HEK293 (cell line): ENCODE measurements at regions not wholly inside any gene's neighbourhood (a gene's known extent, or its start where the extent isn't known, plus 50 kb on each side); places are given as distances from the start of the nearest gene placed in this dataset.

Source experiments
- CTCF ChIA-PET: fragments of 350-600 bp; formaldehyde crosslinking; extraction: SDS; loops from one replicate; lab custom pipeline; 2021; ENCODE audit warnings: antibody characterized with exemption; lab: Yijun Ruan, JAX
- POLR2A ChIA-PET: fragments of 300-600 bp; formaldehyde crosslinking; extraction: SDS; loops from one replicate; lab custom pipeline; 2020; ENCODE audit warnings: antibody characterized with exemption, inconsistent platforms; lab: Yijun Ruan, JAX
- H3K27ac ChIP-seq: fragments of 200-500 bp; sonication (Bioruptor generic); 2 replicates; pipeline ENCODE4 v1.5.1; 2014; ENCODE audit warnings: low read depth, low read length, control low read depth, inconsistent platforms; ENCODE audit errors: extremely low read depth
- H3K36me3 ChIP-seq, 2 experiments: fragments of 200-500 bp in 1 of 2; sonication (Bioruptor generic) in 1 of 2; 1 replicate in 1 of 2; 2 replicates in 1 of 2; pipeline ENCODE4 v1.5.1; 2014 to 2017; ENCODE audit warnings: inconsistent platforms in 2 of 2, low read length in 2 of 2; ENCODE audit not compliant: control insufficient read depth in 2 of 2, insufficient read depth in 1 of 2
- H3K4me1 ChIP-seq: fragments of 200-500 bp; sonication (Bioruptor generic); 2 replicates; pipeline ENCODE4 v1.5.1; 2014; ENCODE audit warnings: mild to moderate bottlenecking, low read length, inconsistent platforms; ENCODE audit not compliant: control insufficient read depth, insufficient read depth
- H3K4me3 ChIP-seq: 2 replicates; pipeline ENCODE4 v1.5.1; 2011; ENCODE audit warnings: low read depth, mild to moderate bottlenecking, control low read depth, low read length, moderate library complexity
- H3K9me3 ChIP-seq: fragments of 200-500 bp; sonication (Bioruptor generic); 2 replicates; pipeline ENCODE4 v1.5.1; 2014; ENCODE audit warnings: low read depth, low read length, inconsistent platforms; ENCODE audit not compliant: control insufficient read depth, insufficient read depth
- FEZF1 ChIP-seq: fragments of 450-650 bp; formaldehyde crosslinking; IDR thresholded peaks from 2 replicates; pipeline ENCODE4 v1.5.1; 2016; ENCODE audit warnings: missing biosample characterization, missing genetic modification characterization
- GLI2 ChIP-seq: fragments of 450-650 bp; formaldehyde crosslinking; IDR thresholded peaks from 2 replicates; pipeline ENCODE4; 2017; ENCODE audit warnings: missing biosample characterization, missing genetic modification characterization, low read depth, borderline replicate concordance
- MEIS1 ChIP-seq: sonication (generic); formaldehyde crosslinking; IDR thresholded peaks from 2 replicates; pipeline ENCODE4 v1.8.1; 2022; ENCODE audit warnings: missing genetic modification reagents, mild to moderate bottlenecking, borderline replicate concordance
- PRDM1 ChIP-seq: fragments of 450-650 bp; formaldehyde crosslinking; IDR thresholded peaks from 2 replicates; pipeline ENCODE4; 2016; ENCODE audit warnings: missing biosample characterization, missing genetic modification characterization
- PRDM10 ChIP-seq: fragments of 450-650 bp; formaldehyde crosslinking; IDR thresholded peaks from 2 replicates; pipeline ENCODE4 v1.5.1; 2016; ENCODE audit warnings: missing biosample characterization, missing genetic modification characterization
- PRDM6 ChIP-seq: fragments of 450-650 bp; formaldehyde crosslinking; IDR thresholded peaks from 2 replicates; pipeline ENCODE4 v1.5.1; 2017; ENCODE audit warnings: missing biosample characterization, missing genetic modification characterization
- SP7 ChIP-seq: fragments of 450-650 bp; formaldehyde crosslinking; IDR thresholded peaks from 2 replicates; pipeline ENCODE4 v1.5.1; 2016; ENCODE audit warnings: missing biosample characterization, missing genetic modification characterization
- YY1 ChIP-seq: fragments of 450-650 bp; formaldehyde crosslinking; IDR thresholded peaks from 2 replicates; pipeline ENCODE4 v1.5.1; 2018; ENCODE audit warnings: missing biosample characterization, missing genetic modification characterization
- ZBTB20 ChIP-seq: fragments of 450-650 bp; formaldehyde crosslinking; IDR thresholded peaks from 2 replicates; pipeline ENCODE4 v1.5.1; 2016; ENCODE audit warnings: missing biosample characterization, missing genetic modification characterization
- ZFP41 ChIP-seq: fragments of 450-650 bp; formaldehyde crosslinking; IDR thresholded peaks from 2 replicates; pipeline ENCODE4 v1.5.1; 2016; ENCODE audit warnings: missing biosample characterization, missing genetic modification characterization, borderline replicate concordance
- ZNF114 ChIP-seq: fragments of 450-650 bp; formaldehyde crosslinking; IDR thresholded peaks from 2 replicates; pipeline ENCODE4 v1.5.0; 2017; ENCODE audit warnings: missing biosample characterization, missing genetic modification characterization
- ZNF133 ChIP-seq: fragments of 450-650 bp; formaldehyde crosslinking; IDR thresholded peaks from 2 replicates; pipeline ENCODE4 v1.5.1; 2016; ENCODE audit warnings: missing biosample characterization, missing genetic modification characterization
- ZNF138 ChIP-seq: fragments of 450-650 bp; formaldehyde crosslinking; IDR thresholded peaks from 2 replicates; pipeline ENCODE4 v1.5.1; 2016; ENCODE audit warnings: missing biosample characterization, missing genetic modification characterization, borderline replicate concordance
- ZNF211 ChIP-seq: fragments of 450-650 bp; formaldehyde crosslinking; IDR thresholded peaks from 2 replicates; pipeline ENCODE4 v1.5.1; 2016; ENCODE audit warnings: low read depth, missing biosample characterization, missing genetic modification characterization
- ZNF510 ChIP-seq: fragments of 450-650 bp; formaldehyde crosslinking; IDR thresholded peaks from 2 replicates; pipeline ENCODE4 v1.5.1; 2018; ENCODE audit warnings: mild to moderate bottlenecking, missing genetic modification characterization, missing biosample characterization; ENCODE audit not compliant: insufficient replicate concordance
- ZNF521 ChIP-seq: fragments of 450-650 bp; formaldehyde crosslinking; IDR thresholded peaks from 2 replicates; pipeline ENCODE4 v1.5.1; 2017; ENCODE audit warnings: missing biosample characterization, mild to moderate bottlenecking, missing genetic modification characterization
- ZNF555 ChIP-seq: fragments of 450-650 bp; formaldehyde crosslinking; conservative IDR thresholded peaks from 2 replicates; pipeline ENCODE4 v1.5.1; 2017; ENCODE audit warnings: missing biosample characterization, mild to moderate bottlenecking, missing genetic modification characterization, inconsistent platforms
- ZNF610 ChIP-seq: fragments of 450-650 bp; formaldehyde crosslinking; IDR thresholded peaks from 2 replicates; pipeline ENCODE4 v1.5.1; 2016; ENCODE audit warnings: missing biosample characterization, missing genetic modification characterization, borderline replicate concordance
- ZNF76 ChIP-seq: fragments of 450-650 bp; formaldehyde crosslinking; IDR thresholded peaks from 2 replicates; pipeline ENCODE4; 2016; ENCODE audit warnings: low read depth, missing biosample characterization, missing genetic modification characterization, borderline replicate concordance
- ZSCAN16 ChIP-seq: fragments of 450-650 bp; formaldehyde crosslinking; IDR thresholded peaks from 2 replicates; pipeline ENCODE4 v1.5.1; 2016; ENCODE audit warnings: missing biosample characterization, missing genetic modification characterization

- no peak overlapping the region for H3K4me3 ChIP-seq
- CTCF ChIA-PET: interaction anchor here (0.5 to 1.0 kb wide), 2 partner anchors 62 to 304 kb away, joined by 3 read pairs; no protein-coding TSS in a partner anchor
- POLR2A ChIA-PET: no interaction called here
- no peaks in the 10 kb centered on the region for H3K36me3 ChIP-seq
- no peaks in the 10 kb centered on the region for H3K4me1 ChIP-seq
- no peak overlapping the region for H3K27ac ChIP-seq
- H3K9me3 ChIP-seq: no peaks in the 10 kb centered on the region
- TF ChIP-seq MEIS1: no peak
- no peak for TF ChIP-seq GLI2 (tag by site-specific recombination)
- no peak for TF ChIP-seq ZBTB20 (tag by site-specific recombination)
- no peak for TF ChIP-seq ZNF133
These were observed 124.3 kb upstream of the PELI1 start for GRCh38 chr2:64268330-64269048.

- no peak overlapping the region for H3K27ac ChIP-seq
- ChIA-PET CTCF (interaction anchor here (0.6 kb wide), 1 partner anchor 24 kb away, joined by 3 read pairs; no protein-coding TSS in a partner anchor), POLR2A (no interaction called here)
- H3K9me3 ChIP-seq: no peaks in the 10 kb centered on the region
- H3K4me3 ChIP-seq: no peak overlapping the region
- H3K36me3 ChIP-seq: no peaks in the 10 kb centered on the region
- no peaks in the 10 kb centered on the region for H3K4me1 ChIP-seq
- TF ChIP-seq ZNF510 (tag by site-specific recombination) (no peak), ZNF138 (tag by site-specific recombination) (no peak), ZNF76 (tag by site-specific recombination) (no peak), ZNF555 (tag by site-specific recombination) (no peak), ZNF521 (no peak), PRDM1 (tag by site-specific recombination) (no peak), YY1 (no peak), PRDM6 (tag by site-specific recombination) (no peak), PRDM10 (no peak), SP7 (tag by site-specific recombination) (no peak), ZNF114 (tag by site-specific recombination) (no peak), FEZF1 (tag by site-specific recombination) (no peak), ZNF610 (tag by site-specific recombination) (no peak), ZNF211 (tag by site-specific recombination) (no peak), ZFP41 (tag by site-specific recombination) (no peak), ZSCAN16 (no peak)
These were observed 129.5 kb upstream of the PELI1 start for GRCh38 chr2:64273524-64274398.
